HUES64 (cell line): ENCODE measurements at regions not wholly inside any gene's neighbourhood (a gene's known extent, or its start where the extent isn't known, plus 50 kb on each side); places are given as distances from the start of the nearest gene placed in this dataset.

Source experiments
- H3K27ac ChIP-seq: 2 replicates; pipeline ENCODE4 v1.7.0; 2013; ENCODE audit warnings: low read depth, low read length, inconsistent platforms
- H3K27me3 ChIP-seq: 2 replicates; pipeline ENCODE4 v1.6.1; 2013; ENCODE audit warnings: mild to moderate bottlenecking, low read length; ENCODE audit not compliant: insufficient read depth
- H3K36me3 ChIP-seq: 2 replicates; pipeline ENCODE4 v1.6.1; 2013; ENCODE audit warnings: mild to moderate bottlenecking, low read length; ENCODE audit not compliant: insufficient read depth
- H3K4me1 ChIP-seq: 2 replicates; pipeline ENCODE4 v1.6.1; 2013; ENCODE audit warnings: mild to moderate bottlenecking, low read length, moderate library complexity; ENCODE audit not compliant: insufficient read depth
- H3K4me3 ChIP-seq: 2 replicates; pipeline ENCODE4 v1.5.1; 2013; ENCODE audit warnings: mild to moderate bottlenecking, low read length, moderate library complexity
- H3K9ac ChIP-seq: 2 replicates; pipeline ENCODE4 v1.6.1; 2013; ENCODE audit warnings: mild to moderate bottlenecking, low read depth, low read length
- H3K9me3 ChIP-seq: 2 replicates; pipeline ENCODE4 v1.6.1; 2013; ENCODE audit warnings: low read depth, low read length; ENCODE audit not compliant: insufficient read depth
- WGBS: fragments of 150-250, 120-280 bp; methylation state at CpG from one replicate; pipeline ENCODE4 v1.1.7; 2013; ENCODE audit warnings: missing lambda C conversion rate; 5-methylcytosine and 5-hydroxymethylcytosine counted together

DNA sequence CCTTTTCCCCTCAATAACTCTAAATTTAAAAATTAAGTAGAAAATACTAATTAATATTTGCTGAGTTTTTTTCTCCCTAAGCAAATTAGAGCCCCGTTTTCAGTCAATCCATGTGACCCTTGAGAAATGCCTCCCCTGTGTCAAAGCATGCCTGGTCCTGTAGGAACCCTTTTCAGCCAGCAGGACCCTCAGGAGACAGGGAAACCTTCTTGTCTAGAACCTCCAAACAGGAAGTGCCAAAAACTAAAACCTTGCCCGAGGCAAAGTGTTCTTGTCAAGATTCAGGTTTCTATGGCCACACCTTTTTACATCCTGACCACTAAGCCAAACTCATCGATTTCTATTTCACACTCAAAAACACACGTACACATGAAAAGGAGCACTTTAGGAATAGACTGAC, 60.1 kb upstream of the NFE2L3 start:
- Histone ChIP-seq H3K36me3 (no peaks in the 10 kb centered on the region), H3K9me3 (no peaks in the 10 kb centered on the region), H3K27me3 (no peaks in the 10 kb centered on the region), H3K4me3 (no peak overlapping the region), H3K4me1 (peaks cover 11% of the 10 kb centered on the region), H3K9ac (no peak overlapping the region), H3K27ac (no peak overlapping the region)
- 84% methylated on average over 4 of the region's 4 CpGs for WGBS

DNA sequence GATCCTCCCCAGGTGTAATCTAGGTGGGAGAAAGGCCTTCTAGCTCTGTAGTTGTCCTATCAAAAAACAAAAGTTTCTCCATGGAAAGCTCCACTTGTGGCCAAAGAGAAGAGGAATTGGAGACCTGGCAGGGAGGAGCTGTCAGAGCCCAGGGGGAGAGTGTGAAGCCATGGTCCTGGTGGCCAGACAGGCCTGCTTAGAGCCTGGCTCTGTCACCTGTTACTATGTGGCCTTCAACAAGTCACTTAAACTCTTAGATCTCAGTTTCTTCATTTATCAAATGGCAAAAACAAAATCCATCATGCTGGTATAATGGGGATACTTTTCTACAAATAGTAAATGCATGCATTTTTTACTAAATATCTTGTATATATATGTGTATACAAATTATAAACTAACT, 59.0 kb upstream of the NFE2L3 start:
- peaks cover 11% of the 10 kb centered on the region for H3K4me1 ChIP-seq

DNA sequence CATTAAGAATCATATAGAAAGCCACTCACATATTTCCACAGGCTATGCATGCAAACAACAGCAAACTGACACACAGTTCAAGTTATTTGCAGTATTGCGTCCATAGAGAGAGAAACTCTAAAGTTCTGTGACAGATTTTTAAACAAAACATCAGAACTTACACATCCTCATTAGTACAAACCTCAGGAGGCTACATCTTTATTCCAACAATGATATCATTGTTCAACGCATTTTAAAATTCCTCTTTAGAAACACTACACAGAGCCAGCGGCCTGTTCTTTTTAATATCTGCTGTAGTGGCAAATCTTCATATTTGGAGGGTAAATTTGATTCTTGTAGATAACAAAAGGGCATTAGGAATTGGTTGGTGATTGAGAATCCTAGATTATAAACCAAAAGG, 55.9 kb upstream of the NFE2L3 start:
- peaks cover 9% of the 10 kb centered on the region for H3K4me1 ChIP-seq
- H3K27ac ChIP-seq: no peak overlapping the region
- H3K9ac ChIP-seq: no peak overlapping the region
- no peaks in the 10 kb centered on the region for H3K9me3 ChIP-seq
- 98% methylated on average over 3 of the region's 3 CpGs for WGBS
- no peaks in the 10 kb centered on the region for H3K27me3 ChIP-seq
- no peaks in the 10 kb centered on the region for H3K36me3 ChIP-seq
- H3K4me3 ChIP-seq: no peak overlapping the region

More for the DNA sequence above, 59.0 kb upstream of the NFE2L3 start:
- Histone ChIP-seq H3K27ac (no peak overlapping the region), H3K9me3 (no peaks in the 10 kb centered on the region), H3K4me3 (no peak overlapping the region), H3K9ac (no peak overlapping the region), H3K36me3 (no peaks in the 10 kb centered on the region), H3K27me3 (no peaks in the 10 kb centered on the region)

GRCh38 chr7:26097837-26098668, 53.9 kb upstream of the NFE2L3 start:
- H3K27ac ChIP-seq: no peak overlapping the region
- H3K9ac ChIP-seq: no peak overlapping the region
- 92% methylated on average over 7 of the region's 7 CpGs for WGBS
- peaks cover 18% of the 10 kb centered on the region for H3K4me1 ChIP-seq
- no peaks in the 10 kb centered on the region for H3K36me3 ChIP-seq
- no peak overlapping the region for H3K4me3 ChIP-seq
- no peaks in the 10 kb centered on the region for H3K27me3 ChIP-seq
- H3K9me3 ChIP-seq: no peaks in the 10 kb centered on the region

DNA sequence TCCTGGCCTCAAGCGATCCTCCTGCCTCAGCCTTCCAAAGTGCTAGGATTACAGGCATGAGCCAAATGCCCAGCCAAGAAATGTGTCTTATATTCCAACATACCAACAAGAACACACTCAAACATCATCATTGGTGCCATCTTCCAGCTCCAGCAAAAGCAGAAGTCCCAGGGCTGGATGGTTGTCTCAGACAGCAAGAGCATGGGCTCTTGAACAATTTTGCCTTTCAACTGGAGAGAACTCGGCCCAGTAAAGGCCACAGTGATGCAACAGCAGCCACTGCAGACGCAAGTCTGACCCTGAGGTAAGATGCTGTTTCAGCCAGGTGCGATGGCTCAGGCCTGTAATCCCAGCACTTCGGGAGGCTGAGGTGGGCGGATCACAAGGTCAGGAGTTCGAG, 52.8 kb upstream of the NFE2L3 start:
- WGBS: 97% methylated on average over 7 of the region's 7 CpGs
- H3K27ac ChIP-seq: no peak overlapping the region

DNA sequence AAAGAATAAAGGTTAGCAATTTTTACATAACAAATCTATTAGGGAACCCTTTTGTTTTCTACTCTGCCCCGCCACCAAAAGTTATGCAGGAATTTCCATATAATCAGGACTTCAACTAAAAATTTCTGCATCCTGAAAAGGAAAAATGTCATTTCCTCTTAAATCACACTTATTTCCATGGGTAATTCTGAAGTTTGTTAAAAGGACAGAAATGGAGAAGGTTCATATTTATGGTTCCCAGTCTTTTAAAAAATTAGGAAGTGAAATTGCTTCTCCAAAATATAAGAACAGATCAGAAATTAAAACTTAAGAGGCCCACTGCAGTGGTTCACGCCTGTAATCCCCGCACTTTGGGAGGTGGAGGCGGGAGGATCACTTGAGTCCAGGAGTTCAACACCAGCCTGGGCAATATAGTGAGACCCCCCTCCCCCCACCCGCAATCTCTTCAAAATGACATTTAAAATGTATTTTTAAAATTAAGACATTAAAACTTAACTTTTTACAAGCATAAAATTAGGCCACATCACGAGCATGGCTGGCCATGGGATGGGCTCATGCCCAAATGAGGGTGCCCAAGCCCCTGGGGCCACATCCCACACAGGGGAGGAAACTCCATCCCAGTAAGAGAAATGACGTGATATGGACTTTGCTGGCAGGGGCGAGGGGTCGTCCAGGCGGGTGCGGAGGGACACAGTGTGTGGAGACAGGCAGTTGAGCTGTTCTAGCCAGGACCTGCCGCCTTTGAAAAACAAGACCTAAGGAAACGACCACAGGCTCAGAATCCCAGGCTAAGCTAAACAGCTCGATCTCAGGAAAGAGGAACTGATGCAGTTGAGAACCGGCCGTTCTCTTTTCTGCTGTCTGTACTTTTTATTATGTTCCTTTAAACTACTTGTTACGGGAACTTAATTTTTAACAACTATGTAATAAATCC, 51.3 kb upstream of the NFE2L3 start:
- 89% methylated on average over 16 of the region's 17 CpGs for WGBS
- no peaks in the 10 kb centered on the region for H3K9me3 ChIP-seq
- H3K4me1 ChIP-seq: peaks cover 21% of the 10 kb centered on the region
- H3K27ac ChIP-seq: no peak overlapping the region; the same call in none of the 2 replicates
- no peaks in the 10 kb centered on the region for H3K36me3 ChIP-seq
- H3K9ac ChIP-seq: no peak overlapping the region; the same call in 1 of the 2 replicates
- H3K27me3 ChIP-seq: no peaks in the 10 kb centered on the region
- no peak overlapping the region for H3K4me3 ChIP-seq

More for the DNA sequence above, 52.8 kb upstream of the NFE2L3 start:
- Histone ChIP-seq H3K36me3 (no peaks in the 10 kb centered on the region), H3K4me3 (no peak overlapping the region), H3K27me3 (no peaks in the 10 kb centered on the region), H3K9me3 (no peaks in the 10 kb centered on the region), H3K4me1 (peaks cover 21% of the 10 kb centered on the region), H3K9ac (no peak overlapping the region)

DNA sequence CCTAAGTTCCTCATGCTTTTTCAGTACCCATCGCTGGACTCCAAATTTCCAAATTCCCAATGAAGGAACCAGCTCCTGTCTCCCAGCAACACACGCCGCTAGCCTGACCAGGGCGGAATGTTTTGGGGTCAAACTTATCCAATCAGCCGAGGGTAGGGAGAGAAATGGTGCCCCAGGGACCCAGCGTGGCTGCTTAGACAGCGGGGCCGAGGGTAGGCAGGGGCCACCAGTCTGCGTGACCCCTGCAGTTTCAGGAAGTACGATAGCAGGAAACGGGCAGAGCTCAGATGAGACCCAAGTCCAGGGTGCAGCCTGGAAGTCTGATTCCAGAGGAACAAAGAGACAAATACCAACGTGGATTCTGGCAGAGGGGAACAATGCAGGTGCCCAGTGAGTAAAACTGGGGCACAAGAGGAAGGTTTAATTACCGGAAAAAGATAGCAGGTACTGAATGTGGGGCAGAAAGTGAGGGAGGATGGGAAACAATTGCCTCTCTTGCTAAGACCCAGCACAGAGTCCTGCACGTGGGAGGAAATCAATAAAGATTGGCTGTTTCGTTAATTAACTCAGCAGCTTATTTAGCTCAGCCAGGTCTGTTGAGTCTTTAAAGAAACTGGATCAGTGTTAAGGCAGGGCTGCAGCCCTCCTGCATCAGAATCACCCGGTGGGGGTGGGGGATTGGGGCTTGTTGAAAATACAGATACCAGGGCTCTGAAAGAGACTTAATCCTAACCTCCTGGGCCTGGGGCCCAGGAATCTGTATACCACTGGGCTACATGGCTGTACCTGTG, 50.4 kb upstream of the NFE2L3 start:
- Histone ChIP-seq H3K4me3 (peak overlapping the region; percentile 9; the same call in 1 of the 2 replicates), H3K27ac (peak overlapping the region; percentile 32), H3K9me3 (no peaks in the 10 kb centered on the region), H3K4me1 (peaks cover 21% of the 10 kb centered on the region), H3K36me3 (no peaks in the 10 kb centered on the region), H3K9ac (peak overlapping the region; percentile 55), H3K27me3 (no peaks in the 10 kb centered on the region)
- WGBS: 63% methylated on average over 16 of the region's 16 CpGs

DNA sequence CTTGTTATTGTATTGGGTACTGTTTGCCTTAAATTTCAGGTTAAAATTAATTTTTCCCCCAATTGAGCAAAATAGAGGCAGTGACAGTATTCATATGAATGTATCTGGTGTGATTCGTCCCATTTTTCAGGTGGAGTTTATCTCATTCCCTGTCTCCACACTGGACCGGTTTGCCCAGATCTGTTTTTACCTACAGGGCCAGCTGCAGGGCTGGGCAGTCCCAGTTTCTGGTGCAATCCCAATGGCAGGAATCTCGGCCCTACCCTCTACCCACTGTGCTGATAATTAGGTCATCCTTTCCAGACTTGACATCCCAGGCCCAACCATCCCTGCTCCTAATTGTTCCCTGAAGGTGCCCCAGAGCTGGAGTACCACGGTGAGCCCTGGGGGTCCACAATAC, 49.8 kb upstream of the NFE2L3 start:
- 94% methylated on average over 4 of the region's 4 CpGs for WGBS
- Histone ChIP-seq H3K27me3 (no peaks in the 10 kb centered on the region), H3K4me3 (no peak overlapping the region), H3K36me3 (no peaks in the 10 kb centered on the region), H3K9ac (no peak overlapping the region), H3K9me3 (no peaks in the 10 kb centered on the region), H3K4me1 (peaks cover 21% of the 10 kb centered on the region), H3K27ac (no peak overlapping the region)
